GM12873 (cell line): ENCODE measurements at regions not wholly inside any gene's neighbourhood (a gene's known extent, or its start where the extent isn't known, plus 50 kb on each side); places are given as distances from the start of the nearest gene placed in this dataset.

Experiments
- CTCF ChIP-seq: IDR thresholded peaks from 2 replicates; pipeline ENCODE4 v1.5.1; 2012; ENCODE audit warnings: low read depth, mild to moderate bottlenecking, moderate library complexity, low read length, control low read depth; ENCODE audit not compliant: insufficient read depth; ENCODE audit errors: missing control alignments

- no peak for TF ChIP-seq CTCF
Observed at GRCh38 chrX:122026665-122027064, 979.3 kb downstream of the GLUD2 start.

- TF ChIP-seq CTCF, result no peak
Observed at GRCh38 chrX:122046226-122046625, 998.8 kb downstream of the GLUD2 start.

- TF ChIP-seq CTCF, result no peak
Observed at GRCh38 chrX:122046815-122047214, 999.4 kb downstream of the GLUD2 start.

- no peak for TF ChIP-seq CTCF
Observed at GRCh38 chrX:122047261-122047660, 999.9 kb downstream of the GLUD2 start.

- no peak for TF ChIP-seq CTCF
Observed at GRCh38 chrX:122055460-122055859, 1008.0 kb downstream of the GLUD2 start.

- TF ChIP-seq CTCF, result no peak
Observed at GRCh38 chrX:122055979-122056715, 1008.7 kb downstream of the GLUD2 start.

- TF ChIP-seq CTCF, result no peak
Observed at GRCh38 chrX:122076241-122076640, 1028.8 kb downstream of the GLUD2 start.
